Colonic mucosa (tissue), 4 donors: ENCODE measurements at regions not wholly inside any gene's neighbourhood (a gene's known extent, or its start where the extent isn't known, plus 50 kb on each side); places are given as distances from the start of the nearest gene placed in this dataset.
"Not testable (repeated sequence)": the region's sequence is repeated elsewhere in the genome, so short reads cannot be mapped to it uniquely, and the experiment has no call there.

Source experiments
- DNase-seq: peaks from one replicate; pipeline ENCODE4 v3.0.0-alpha.2; 2020
- H3K27ac ChIP-seq: fragments of 200-600 bp; one replicate; pipeline ENCODE4 v1.8.0; 2021
- H3K27me3 ChIP-seq: fragments of 200-600 bp; one replicate; pipeline ENCODE4 v1.8.0; 2021
- H3K36me3 ChIP-seq: fragments of 200-600 bp; one replicate; pipeline ENCODE4 v1.8.0; 2021
- H3K4me1 ChIP-seq: fragments of 200-600 bp; one replicate; pipeline ENCODE4 v1.8.0; 2021; ENCODE audit warnings: mild to moderate bottlenecking
- H3K4me3 ChIP-seq: fragments of 200-600 bp; one replicate; pipeline ENCODE4 v1.8.0; 2021
- H3K9ac ChIP-seq, 2 donors: one replicate each; pipeline ENCODE4 v1.7.0; 2013; ENCODE audit warnings: control low read depth in 2 of 2, low read depth in 2 of 2, low read length in 2 of 2
- H3K9me3 ChIP-seq: fragments of 200-600 bp; one replicate; pipeline ENCODE4 v1.8.0; 2021
- intact Hi-C: fragments of 100-400 bp; cut with DNase I; formaldehyde crosslinking; loops from one replicate; pipeline ENCODE4 v1.14.1; 2022
- TF ChIP-seq, protein P1 (sequence below): fragments of 200-600 bp; IDR thresholded peaks from one replicate; pipeline ENCODE4 v1.8.0; 2022; ENCODE audit warnings: antibody characterized with exemption, mild to moderate bottlenecking
- donor health status: healthy.
- donor health status: DM: no; HTN: no; CAD: no.
- donor health status: DM: no; HTN: no; CAD: no.

DNA sequence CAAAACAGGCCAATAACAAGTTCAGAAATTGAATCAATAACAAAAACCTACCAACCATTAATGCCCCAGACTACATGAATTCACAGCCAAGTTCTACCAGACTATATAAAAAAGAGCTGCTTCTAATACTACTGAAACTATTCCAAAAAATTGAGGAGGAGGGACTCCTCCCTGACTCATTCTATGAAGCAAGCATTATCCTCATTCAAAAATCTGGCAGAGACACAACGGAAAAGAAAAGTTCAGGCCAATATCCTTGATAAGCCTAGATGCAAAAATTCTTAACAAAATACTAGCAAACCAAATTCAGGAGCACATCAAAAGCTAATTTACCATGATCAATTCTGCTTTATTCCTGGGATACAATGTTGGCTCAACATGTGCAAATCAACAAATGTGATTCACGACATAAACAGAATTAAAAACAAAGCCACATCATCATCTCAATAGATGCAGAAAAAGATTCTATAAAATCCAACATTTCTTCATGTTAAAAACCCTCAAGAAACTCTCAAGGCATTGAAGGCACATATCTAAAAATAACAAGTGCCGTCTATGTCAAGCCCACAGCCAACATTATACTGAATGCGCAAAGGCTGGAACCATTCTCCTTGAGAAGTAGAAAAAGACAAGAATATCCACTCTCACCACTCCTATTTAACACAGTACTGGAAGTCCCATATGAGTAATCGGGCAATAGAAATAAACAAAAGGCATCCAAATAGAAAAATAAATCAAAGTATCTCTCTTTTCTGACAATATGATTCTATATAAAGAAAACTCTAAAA is 573.6 kb upstream of the GRM7 start:
- Histone ChIP-seq H3K4me3 (no peak overlapping the region), H3K27me3 (no peaks in the 10 kb centered on the region), H3K4me1 (no peaks in the 10 kb centered on the region), H3K36me3 (no peaks in the 10 kb centered on the region), H3K9me3 (no peaks in the 10 kb centered on the region), H3K9ac (no peak overlapping the region), H3K27ac (no peak overlapping the region)
- intact Hi-C loops: no loop called here
- DNase-seq: no peak
- TF ChIP-seq, protein P1, sequence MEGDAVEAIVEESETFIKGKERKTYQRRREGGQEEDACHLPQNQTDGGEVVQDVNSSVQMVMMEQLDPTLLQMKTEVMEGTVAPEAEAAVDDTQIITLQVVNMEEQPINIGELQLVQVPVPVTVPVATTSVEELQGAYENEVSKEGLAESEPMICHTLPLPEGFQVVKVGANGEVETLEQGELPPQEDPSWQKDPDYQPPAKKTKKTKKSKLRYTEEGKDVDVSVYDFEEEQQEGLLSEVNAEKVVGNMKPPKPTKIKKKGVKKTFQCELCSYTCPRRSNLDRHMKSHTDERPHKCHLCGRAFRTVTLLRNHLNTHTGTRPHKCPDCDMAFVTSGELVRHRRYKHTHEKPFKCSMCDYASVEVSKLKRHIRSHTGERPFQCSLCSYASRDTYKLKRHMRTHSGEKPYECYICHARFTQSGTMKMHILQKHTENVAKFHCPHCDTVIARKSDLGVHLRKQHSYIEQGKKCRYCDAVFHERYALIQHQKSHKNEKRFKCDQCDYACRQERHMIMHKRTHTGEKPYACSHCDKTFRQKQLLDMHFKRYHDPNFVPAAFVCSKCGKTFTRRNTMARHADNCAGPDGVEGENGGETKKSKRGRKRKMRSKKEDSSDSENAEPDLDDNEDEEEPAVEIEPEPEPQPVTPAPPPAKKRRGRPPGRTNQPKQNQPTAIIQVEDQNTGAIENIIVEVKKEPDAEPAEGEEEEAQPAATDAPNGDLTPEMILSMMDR: no peak

DNA sequence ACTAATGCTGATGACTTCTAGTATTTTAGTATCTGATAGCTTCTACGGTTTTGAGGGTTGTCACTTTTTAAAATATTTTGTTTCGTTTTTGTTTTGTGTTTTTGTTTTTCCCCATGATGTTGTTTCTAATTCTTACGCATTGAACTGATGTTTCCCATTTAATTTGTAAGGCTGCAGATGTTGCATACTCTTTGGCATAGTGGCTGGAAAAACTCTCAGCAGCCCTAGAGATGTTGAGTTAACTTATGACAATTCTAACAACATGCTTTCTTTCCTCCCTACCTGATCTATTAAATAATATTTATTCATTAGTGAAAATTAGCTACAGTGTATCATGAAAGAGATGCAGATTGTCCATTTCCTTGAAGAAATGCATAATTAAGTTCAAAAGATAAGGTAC is 559.3 kb upstream of the GRM7 start:
- Histone ChIP-seq H3K9me3 (no peaks in the 10 kb centered on the region), H3K4me3 (no peak overlapping the region), H3K9ac (no peak overlapping the region), H3K36me3 (no peaks in the 10 kb centered on the region), H3K27me3 (no peaks in the 10 kb centered on the region), H3K4me1 (no peaks in the 10 kb centered on the region), H3K27ac (no peak overlapping the region)
- intact Hi-C loops: no loop called here
- TF ChIP-seq, protein P1: no peak
- DNase-seq: no peak

DNA sequence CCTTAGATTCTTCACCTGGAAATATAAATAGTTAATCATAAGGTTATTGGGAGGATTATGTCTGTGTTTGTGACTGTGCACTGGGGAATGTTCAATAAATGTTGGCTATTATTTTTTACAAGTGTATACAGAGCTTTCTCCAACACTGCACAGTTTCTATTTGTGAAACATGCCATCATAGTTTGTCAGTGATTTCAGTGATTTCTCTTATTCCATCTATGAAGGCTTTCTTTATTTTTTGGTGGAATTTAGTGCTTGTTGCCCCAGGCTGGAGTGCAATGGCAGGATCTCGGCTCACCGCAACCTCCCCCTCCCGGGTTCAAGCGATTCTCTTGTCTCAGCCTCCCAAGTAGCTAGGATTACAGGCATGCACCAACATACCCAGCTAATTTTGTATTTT is 545.0 kb upstream of the GRM7 start:
- no peaks in the 10 kb centered on the region for H3K36me3 ChIP-seq
- H3K9me3 ChIP-seq: no peaks in the 10 kb centered on the region
- H3K9ac ChIP-seq: no peak overlapping the region
- no peaks in the 10 kb centered on the region for H3K27me3 ChIP-seq
- H3K4me3 ChIP-seq: no peak overlapping the region
- no peak overlapping the region for H3K27ac ChIP-seq
- H3K4me1 ChIP-seq: no peaks in the 10 kb centered on the region
- intact Hi-C loops: no loop called here
- TF ChIP-seq, protein P1: no peak
- DNase-seq: no peak

DNA sequence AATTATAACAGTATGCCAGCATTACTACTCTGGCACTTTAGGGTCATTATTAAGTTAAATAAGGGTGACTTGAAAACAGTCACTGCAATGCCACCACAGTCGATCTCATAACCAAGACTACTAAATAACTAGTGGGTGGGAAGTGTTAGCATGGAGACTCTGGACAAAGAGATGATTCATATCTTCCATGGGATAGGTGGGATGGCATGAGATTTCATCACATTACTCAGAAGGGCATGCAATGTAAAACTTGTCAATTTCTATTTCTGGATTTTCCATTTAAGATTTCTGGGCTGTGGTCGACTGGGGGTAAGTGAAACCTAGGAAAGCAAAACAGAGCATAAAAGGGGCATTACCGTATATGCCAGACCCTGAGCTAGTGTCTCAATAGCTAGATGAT is 538.9 kb upstream of the GRM7 start:
- no peaks in the 10 kb centered on the region for H3K36me3 ChIP-seq
- no peak overlapping the region for H3K27ac ChIP-seq
- H3K4me3 ChIP-seq: no peak overlapping the region
- no peaks in the 10 kb centered on the region for H3K27me3 ChIP-seq
- H3K4me1 ChIP-seq: no peaks in the 10 kb centered on the region
- H3K9ac ChIP-seq: no peak overlapping the region
- DNase-seq: no peak
- TF ChIP-seq, protein P1: no peak
- no peaks in the 10 kb centered on the region for H3K9me3 ChIP-seq
- intact Hi-C loops: no loop called here

DNA sequence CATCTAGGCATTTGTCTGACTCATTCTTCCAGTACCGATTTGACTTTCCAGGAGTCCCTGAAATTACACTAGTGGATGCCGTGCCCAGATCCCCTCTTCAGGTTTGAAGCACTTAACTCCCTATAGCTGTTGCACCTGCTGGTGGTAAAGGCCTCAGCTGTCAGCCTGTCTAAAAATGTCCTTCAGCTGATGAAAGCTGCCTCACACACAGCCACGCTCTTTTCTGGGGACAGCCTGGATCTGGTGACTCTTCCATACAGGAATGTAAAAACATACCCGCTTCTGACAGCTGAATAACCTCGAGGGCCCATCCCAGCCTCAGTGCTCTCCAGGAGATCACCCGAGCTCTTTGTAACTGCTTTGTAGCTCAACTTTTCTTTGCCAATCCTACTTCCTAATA is 534.1 kb upstream of the GRM7 start:
- intact Hi-C loops: no loop called here
- TF ChIP-seq, protein P1: no peak
- DNase-seq: no peak

DNA sequence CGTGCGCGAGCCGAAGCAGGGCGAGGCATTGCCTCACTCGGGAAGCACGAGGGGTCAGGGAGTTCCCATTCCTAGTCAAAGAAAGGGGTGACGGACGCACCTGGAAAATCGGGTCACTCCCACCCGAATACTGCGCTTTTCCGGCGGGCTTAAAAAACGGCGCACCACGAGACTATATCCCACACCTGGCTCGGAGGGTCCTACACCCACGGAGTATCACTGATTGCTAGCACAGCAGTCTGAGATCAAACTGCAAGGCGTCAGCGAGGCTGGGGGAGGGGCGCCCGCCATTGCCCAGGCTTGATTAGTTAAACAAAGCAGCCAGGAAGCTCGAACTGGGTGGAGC is 520.0 kb upstream of the GRM7 start:
- H3K9ac ChIP-seq, H3K36me3 ChIP-seq, intact Hi-C loops, H3K4me1 ChIP-seq, H3K27me3 ChIP-seq, H3K27ac ChIP-seq, H3K9me3 ChIP-seq, H3K4me3 ChIP-seq, DNase-seq: not testable (repeated sequence)

More for the DNA sequence above, 534.1 kb upstream of the GRM7 start:
- no peak overlapping the region for H3K4me3 ChIP-seq
- H3K4me1 ChIP-seq: no peaks in the 10 kb centered on the region
- no peaks in the 10 kb centered on the region for H3K36me3 ChIP-seq
- no peak overlapping the region for H3K27ac ChIP-seq
- H3K9ac ChIP-seq: no peak overlapping the region
- H3K9me3 ChIP-seq: no peaks in the 10 kb centered on the region
- no peaks in the 10 kb centered on the region for H3K27me3 ChIP-seq
